Liver (tissue), 8 donors: ENCODE measurements at regions not wholly inside any gene's neighbourhood (a gene's known extent, or its start where the extent isn't known, plus 50 kb on each side); places are given as distances from the start of the nearest gene placed in this dataset.

ENCODE experiments used
- DNase-seq: peaks from one replicate; pipeline ENCODE4 v3.0.0-alpha.2; 2017; ENCODE audit warnings: low spot score
- H3K27ac ChIP-seq, 2 donors: one replicate each; pipeline ENCODE4 v1.7.0; 2013; ENCODE audit warnings: inconsistent platforms in 2 of 2, low read length in 2 of 2, control low read depth in 1 of 2, low read depth in 1 of 2, mild to moderate bottlenecking in 1 of 2
- H3K27me3 ChIP-seq, 4 donors: one replicate each; pipeline versions ENCODE4 v1.6.1 to v1.7.0; 2013; ENCODE audit warnings: low read length in 3 of 4, inconsistent platforms in 1 of 4, mild to moderate bottlenecking in 1 of 4, moderate library complexity in 1 of 4; ENCODE audit not compliant: control insufficient read depth in 4 of 4, insufficient read depth in 4 of 4
- H3K36me3 ChIP-seq, 4 donors: one replicate each; pipeline versions ENCODE4 v1.6.1 to v1.7.0; 2013; ENCODE audit warnings: low read length in 3 of 4, mild to moderate bottlenecking in 3 of 4, low read depth in 1 of 4, moderate library complexity in 1 of 4; ENCODE audit not compliant: control insufficient read depth in 4 of 4, insufficient read depth in 3 of 4
- H3K4me1 ChIP-seq, 4 donors: one replicate each; pipeline versions ENCODE4 v1.6.1 to v1.7.0; 2013; ENCODE audit warnings: low read length in 3 of 4, mild to moderate bottlenecking in 3 of 4, moderate library complexity in 1 of 4; ENCODE audit not compliant: control insufficient read depth in 4 of 4, insufficient read depth in 4 of 4
- H3K4me3 ChIP-seq, 3 donors: one replicate each; pipeline versions ENCODE4 v1.6.1 to v1.7.0; 2013; ENCODE audit warnings: low read length in 3 of 3, control low read depth in 1 of 3, low read depth in 1 of 3, mild to moderate bottlenecking in 1 of 3
- H3K9ac ChIP-seq, 2 donors: one replicate each; pipeline ENCODE4 v1.7.0; 2013; ENCODE audit warnings: low read length in 2 of 2, mild to moderate bottlenecking in 2 of 2, moderate library complexity in 2 of 2, control low read depth in 1 of 2, low read depth in 1 of 2
- H3K9me3 ChIP-seq, 4 donors: one replicate each; pipeline versions ENCODE4 v1.6.1 to v1.7.0; 2013; ENCODE audit warnings: low read length in 3 of 4; ENCODE audit not compliant: control insufficient read depth in 4 of 4
- EGR1 ChIP-seq, 2 donors: IDR thresholded peaks; 2 replicates each; pipeline ENCODE4 v1.6.1; 2016 to 2018; ENCODE audit warnings: antibody characterized with exemption in 2 of 2, low read depth in 2 of 2
- FOXA1 ChIP-seq: IDR thresholded peaks from 2 replicates; pipeline ENCODE4 v1.6.1; 2016; ENCODE audit warnings: antibody characterized with exemption
- FOXA2 ChIP-seq: IDR thresholded peaks from 2 replicates; pipeline ENCODE4 v1.6.1; 2016; ENCODE audit warnings: antibody characterized with exemption
- GABPA ChIP-seq, 2 donors: IDR thresholded peaks in 1 of 2; conservative IDR thresholded peaks in 1 of 2; 2 replicates each; pipeline ENCODE4 v1.6.1; 2016; ENCODE audit warnings: antibody characterized with exemption in 2 of 2, mild to moderate bottlenecking in 1 of 2, moderate library complexity in 1 of 2
- HNF4A ChIP-seq, 2 donors: conservative IDR thresholded peaks; 2 replicates each; pipeline ENCODE4 v1.6.1; 2016; ENCODE audit warnings: antibody characterized with exemption in 2 of 2, mild to moderate bottlenecking in 2 of 2
- HNF4G ChIP-seq: IDR thresholded peaks from 2 replicates; pipeline ENCODE4 v1.6.1; 2016; ENCODE audit warnings: antibody characterized with exemption
- JUND ChIP-seq, 2 donors: IDR thresholded peaks; 2 replicates each; pipeline ENCODE4 v1.6.1; 2016; ENCODE audit warnings: antibody characterized with exemption in 2 of 2
- NR2F2 ChIP-seq: IDR thresholded peaks from 2 replicates; pipeline ENCODE4 v1.6.1; 2016; ENCODE audit warnings: antibody characterized with exemption
- RAD21 ChIP-seq, 2 donors: IDR thresholded peaks; 2 replicates each; pipeline ENCODE4 v1.6.1; 2016; ENCODE audit warnings: antibody characterized with exemption in 2 of 2, mild to moderate bottlenecking in 2 of 2
- RXRA ChIP-seq, 2 donors: IDR thresholded peaks; 2 replicates each; pipeline ENCODE4 v1.6.1; 2017 to 2018; ENCODE audit warnings: antibody characterized with exemption in 2 of 2, mild to moderate bottlenecking in 1 of 2
- SP1 ChIP-seq: IDR thresholded peaks from 2 replicates; pipeline ENCODE4 v1.6.1; 2018; ENCODE audit warnings: antibody characterized with exemption, mild to moderate bottlenecking
- YY1 ChIP-seq: IDR thresholded peaks from 2 replicates; pipeline ENCODE4 v1.6.1; 2016; ENCODE audit warnings: antibody characterized with exemption, mild to moderate bottlenecking
- WGBS: extraction: QIAGEN DNeasy Blood & Tissue Kit; methylation state at CpG from one replicate; pipeline ENCODE4 v1.1.7; 2013; 5-methylcytosine and 5-hydroxymethylcytosine counted together
- TF ChIP-seq, protein P1 (sequence below): IDR thresholded peaks from 2 replicates; pipeline ENCODE4 v1.6.1; 2016; ENCODE audit warnings: antibody characterized with exemption
- TF ChIP-seq, protein P2 (sequence below): IDR thresholded peaks from 2 replicates; pipeline ENCODE4 v1.6.1; 2016; ENCODE audit warnings: antibody characterized with exemption
- TF ChIP-seq, protein P3 (sequence below): IDR thresholded peaks from 2 replicates; pipeline ENCODE4 v1.6.1; 2016; ENCODE audit warnings: antibody characterized with exemption, mild to moderate bottlenecking
- TF ChIP-seq, protein P4 (sequence below): fragments of 150-350 bp; IDR thresholded peaks from 2 replicates; pipeline ENCODE4 v1.5.1; 2017; ENCODE audit warnings: improper control_type of control experiment, low read depth, low read length; ENCODE audit not compliant: missing input control
- TF ChIP-seq, protein P5 (sequence below): IDR thresholded peaks from 2 replicates; pipeline ENCODE4 v1.6.1; 2016; ENCODE audit warnings: antibody characterized with exemption
- donor health status: healthy.
- donor health status: healthy.
- donor health status: healthy.
- donor health status: healthy.
- donor health status: healthy.

DNA sequence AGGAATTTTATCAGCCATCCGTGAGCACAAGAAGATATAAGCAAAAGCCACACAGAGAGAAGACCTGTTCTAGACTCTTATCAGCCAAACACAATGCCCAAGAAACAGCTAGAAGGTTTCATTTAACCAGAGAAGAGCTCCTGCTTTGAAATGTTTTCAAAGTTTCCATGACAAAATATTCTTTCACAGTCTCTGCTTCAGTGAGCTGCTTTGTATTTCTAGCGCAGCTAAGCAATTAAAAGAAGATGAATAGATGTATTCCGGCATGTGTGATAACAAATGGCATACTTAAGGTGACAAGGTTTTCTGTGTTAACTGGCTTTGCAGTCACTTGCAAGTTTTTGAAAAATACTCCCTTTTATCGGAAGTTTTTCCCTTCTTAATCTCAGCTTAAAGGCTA is 78.9 kb upstream of the NXPH1 start:
- no peak overlapping the region for H3K27ac ChIP-seq
- H3K4me3 ChIP-seq: no peak overlapping the region
- H3K9ac ChIP-seq: no peak overlapping the region
- H3K27me3 ChIP-seq: no peaks in the 10 kb centered on the region
- 82% methylated on average over 4 of the region's 4 CpGs for WGBS
- no peak for TF ChIP-seq JUND (IDR thresholded peaks at IDR 0.05)
- no peak for TF ChIP-seq HNF4A (conservative IDR thresholded peaks at IDR 0.05)
- TF ChIP-seq, protein P1, sequence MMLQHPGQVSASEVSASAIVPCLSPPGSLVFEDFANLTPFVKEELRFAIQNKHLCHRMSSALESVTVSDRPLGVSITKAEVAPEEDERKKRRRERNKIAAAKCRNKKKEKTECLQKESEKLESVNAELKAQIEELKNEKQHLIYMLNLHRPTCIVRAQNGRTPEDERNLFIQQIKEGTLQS: no peak
- no peak for TF ChIP-seq HNF4G
- H3K36me3 ChIP-seq: no peaks in the 10 kb centered on the region
- no peak for DNase-seq
- H3K4me1 ChIP-seq: no peaks in the 10 kb centered on the region
- H3K9me3 ChIP-seq: peaks cover 0 to 4% (median 0%) of the 10 kb centered on the region in 4 donors

DNA sequence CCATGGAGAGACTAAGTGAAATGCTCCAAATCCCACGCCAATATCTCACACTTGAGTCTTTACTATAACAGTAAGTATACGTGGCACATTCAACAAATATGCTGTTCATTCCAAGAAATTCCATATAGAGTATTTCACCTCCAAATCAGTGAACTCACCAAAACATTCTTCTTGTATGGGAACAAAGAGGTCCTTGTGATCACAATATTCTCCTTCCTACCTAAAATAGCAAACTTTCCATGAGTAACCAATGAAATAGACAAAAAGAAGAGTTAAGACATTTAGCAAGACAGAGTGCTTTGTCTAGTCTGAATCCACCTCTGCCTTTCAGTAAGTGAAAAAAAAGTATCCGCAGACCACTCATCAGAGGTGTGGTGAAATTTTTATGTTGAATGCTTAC is 77.3 kb upstream of the NXPH1 start:
- H3K4me3 ChIP-seq: no peak overlapping the region
- H3K9me3 ChIP-seq: peaks cover 0 to 4% (median 0%) of the 10 kb centered on the region in 4 donors
- no peak for DNase-seq
- H3K27me3 ChIP-seq: no peaks in the 10 kb centered on the region
- TF ChIP-seq, protein P2, sequence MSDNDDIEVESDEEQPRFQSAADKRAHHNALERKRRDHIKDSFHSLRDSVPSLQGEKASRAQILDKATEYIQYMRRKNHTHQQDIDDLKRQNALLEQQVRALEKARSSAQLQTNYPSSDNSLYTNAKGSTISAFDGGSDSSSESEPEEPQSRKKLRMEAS: no peak
- TF ChIP-seq JUND (IDR thresholded peaks at IDR 0.05) (no peak), EGR1 (IDR thresholded peaks at IDR 0.05; ENCODE audit: low read depth in 2 of 2) (no peak), RAD21 (IDR thresholded peaks at IDR 0.05) (no peak), FOXA1 (no peak), HNF4G (no peak), NR2F2 (no peak), YY1 (no peak), FOXA2 (no peak), SP1 (no peak), HNF4A (conservative IDR thresholded peaks at IDR 0.05) (no peak), RXRA (IDR thresholded peaks at IDR 0.05) (no peak), GABPA (IDR thresholded peaks at IDR 0.05 in 1 of 2, conservative IDR thresholded peaks at IDR 0.05 in 1 of 2) (no peak)
- TF ChIP-seq, protein P3, sequence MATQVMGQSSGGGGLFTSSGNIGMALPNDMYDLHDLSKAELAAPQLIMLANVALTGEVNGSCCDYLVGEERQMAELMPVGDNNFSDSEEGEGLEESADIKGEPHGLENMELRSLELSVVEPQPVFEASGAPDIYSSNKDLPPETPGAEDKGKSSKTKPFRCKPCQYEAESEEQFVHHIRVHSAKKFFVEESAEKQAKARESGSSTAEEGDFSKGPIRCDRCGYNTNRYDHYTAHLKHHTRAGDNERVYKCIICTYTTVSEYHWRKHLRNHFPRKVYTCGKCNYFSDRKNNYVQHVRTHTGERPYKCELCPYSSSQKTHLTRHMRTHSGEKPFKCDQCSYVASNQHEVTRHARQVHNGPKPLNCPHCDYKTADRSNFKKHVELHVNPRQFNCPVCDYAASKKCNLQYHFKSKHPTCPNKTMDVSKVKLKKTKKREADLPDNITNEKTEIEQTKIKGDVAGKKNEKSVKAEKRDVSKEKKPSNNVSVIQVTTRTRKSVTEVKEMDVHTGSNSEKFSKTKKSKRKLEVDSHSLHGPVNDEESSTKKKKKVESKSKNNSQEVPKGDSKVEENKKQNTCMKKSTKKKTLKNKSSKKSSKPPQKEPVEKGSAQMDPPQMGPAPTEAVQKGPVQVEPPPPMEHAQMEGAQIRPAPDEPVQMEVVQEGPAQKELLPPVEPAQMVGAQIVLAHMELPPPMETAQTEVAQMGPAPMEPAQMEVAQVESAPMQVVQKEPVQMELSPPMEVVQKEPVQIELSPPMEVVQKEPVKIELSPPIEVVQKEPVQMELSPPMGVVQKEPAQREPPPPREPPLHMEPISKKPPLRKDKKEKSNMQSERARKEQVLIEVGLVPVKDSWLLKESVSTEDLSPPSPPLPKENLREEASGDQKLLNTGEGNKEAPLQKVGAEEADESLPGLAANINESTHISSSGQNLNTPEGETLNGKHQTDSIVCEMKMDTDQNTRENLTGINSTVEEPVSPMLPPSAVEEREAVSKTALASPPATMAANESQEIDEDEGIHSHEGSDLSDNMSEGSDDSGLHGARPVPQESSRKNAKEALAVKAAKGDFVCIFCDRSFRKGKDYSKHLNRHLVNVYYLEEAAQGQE: no peak
- TF ChIP-seq, protein P4, sequence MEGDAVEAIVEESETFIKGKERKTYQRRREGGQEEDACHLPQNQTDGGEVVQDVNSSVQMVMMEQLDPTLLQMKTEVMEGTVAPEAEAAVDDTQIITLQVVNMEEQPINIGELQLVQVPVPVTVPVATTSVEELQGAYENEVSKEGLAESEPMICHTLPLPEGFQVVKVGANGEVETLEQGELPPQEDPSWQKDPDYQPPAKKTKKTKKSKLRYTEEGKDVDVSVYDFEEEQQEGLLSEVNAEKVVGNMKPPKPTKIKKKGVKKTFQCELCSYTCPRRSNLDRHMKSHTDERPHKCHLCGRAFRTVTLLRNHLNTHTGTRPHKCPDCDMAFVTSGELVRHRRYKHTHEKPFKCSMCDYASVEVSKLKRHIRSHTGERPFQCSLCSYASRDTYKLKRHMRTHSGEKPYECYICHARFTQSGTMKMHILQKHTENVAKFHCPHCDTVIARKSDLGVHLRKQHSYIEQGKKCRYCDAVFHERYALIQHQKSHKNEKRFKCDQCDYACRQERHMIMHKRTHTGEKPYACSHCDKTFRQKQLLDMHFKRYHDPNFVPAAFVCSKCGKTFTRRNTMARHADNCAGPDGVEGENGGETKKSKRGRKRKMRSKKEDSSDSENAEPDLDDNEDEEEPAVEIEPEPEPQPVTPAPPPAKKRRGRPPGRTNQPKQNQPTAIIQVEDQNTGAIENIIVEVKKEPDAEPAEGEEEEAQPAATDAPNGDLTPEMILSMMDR: no peak
- TF ChIP-seq, protein P1: no peak
- TF ChIP-seq, protein P5, sequence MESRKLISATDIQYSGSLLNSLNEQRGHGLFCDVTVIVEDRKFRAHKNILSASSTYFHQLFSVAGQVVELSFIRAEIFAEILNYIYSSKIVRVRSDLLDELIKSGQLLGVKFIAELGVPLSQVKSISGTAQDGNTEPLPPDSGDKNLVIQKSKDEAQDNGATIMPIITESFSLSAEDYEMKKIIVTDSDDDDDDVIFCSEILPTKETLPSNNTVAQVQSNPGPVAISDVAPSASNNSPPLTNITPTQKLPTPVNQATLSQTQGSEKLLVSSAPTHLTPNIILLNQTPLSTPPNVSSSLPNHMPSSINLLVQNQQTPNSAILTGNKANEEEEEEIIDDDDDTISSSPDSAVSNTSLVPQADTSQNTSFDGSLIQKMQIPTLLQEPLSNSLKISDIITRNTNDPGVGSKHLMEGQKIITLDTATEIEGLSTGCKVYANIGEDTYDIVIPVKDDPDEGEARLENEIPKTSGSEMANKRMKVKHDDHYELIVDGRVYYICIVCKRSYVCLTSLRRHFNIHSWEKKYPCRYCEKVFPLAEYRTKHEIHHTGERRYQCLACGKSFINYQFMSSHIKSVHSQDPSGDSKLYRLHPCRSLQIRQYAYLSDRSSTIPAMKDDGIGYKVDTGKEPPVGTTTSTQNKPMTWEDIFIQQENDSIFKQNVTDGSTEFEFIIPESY: no peak
- H3K9ac ChIP-seq: no peak overlapping the region
- H3K36me3 ChIP-seq: no peaks in the 10 kb centered on the region
- WGBS: 75% methylated on average over 3 of the region's 3 CpGs
- no peaks in the 10 kb centered on the region for H3K4me1 ChIP-seq
- H3K27ac ChIP-seq: no peak overlapping the region
